ENCODE measurements at regions not wholly inside any gene's neighbourhood (a gene's known extent, or its start where the extent isn't known, plus 50 kb on each side); places are given as distances from the start of the nearest gene placed in this dataset.

DNA sequence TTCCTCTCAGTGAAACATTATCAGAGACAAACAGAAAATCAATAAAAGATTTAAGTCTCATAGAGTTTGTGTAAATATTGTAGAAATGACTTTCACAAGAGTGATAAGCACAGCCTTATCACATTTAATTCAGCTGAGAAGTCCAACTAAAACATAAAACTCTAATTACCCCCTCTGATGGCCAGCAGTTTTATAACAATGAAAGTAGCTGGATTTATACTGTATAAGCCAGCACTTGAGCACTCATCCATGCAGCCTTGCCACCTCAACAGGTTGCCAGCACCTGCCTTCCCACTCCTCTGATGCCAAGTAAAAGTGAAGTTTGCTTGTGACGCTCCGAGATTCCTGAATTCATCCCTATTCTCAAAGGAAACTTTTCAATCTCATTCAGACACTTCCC lies 103.0 kb upstream of the STK39 start:
- TF ChIP-seq, protein P1, sequence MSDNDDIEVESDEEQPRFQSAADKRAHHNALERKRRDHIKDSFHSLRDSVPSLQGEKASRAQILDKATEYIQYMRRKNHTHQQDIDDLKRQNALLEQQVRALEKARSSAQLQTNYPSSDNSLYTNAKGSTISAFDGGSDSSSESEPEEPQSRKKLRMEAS (IDR thresholded peaks at IDR 0.05; ENCODE audit: low read depth, low read length): no peak
- TF ChIP-seq, protein P2, sequence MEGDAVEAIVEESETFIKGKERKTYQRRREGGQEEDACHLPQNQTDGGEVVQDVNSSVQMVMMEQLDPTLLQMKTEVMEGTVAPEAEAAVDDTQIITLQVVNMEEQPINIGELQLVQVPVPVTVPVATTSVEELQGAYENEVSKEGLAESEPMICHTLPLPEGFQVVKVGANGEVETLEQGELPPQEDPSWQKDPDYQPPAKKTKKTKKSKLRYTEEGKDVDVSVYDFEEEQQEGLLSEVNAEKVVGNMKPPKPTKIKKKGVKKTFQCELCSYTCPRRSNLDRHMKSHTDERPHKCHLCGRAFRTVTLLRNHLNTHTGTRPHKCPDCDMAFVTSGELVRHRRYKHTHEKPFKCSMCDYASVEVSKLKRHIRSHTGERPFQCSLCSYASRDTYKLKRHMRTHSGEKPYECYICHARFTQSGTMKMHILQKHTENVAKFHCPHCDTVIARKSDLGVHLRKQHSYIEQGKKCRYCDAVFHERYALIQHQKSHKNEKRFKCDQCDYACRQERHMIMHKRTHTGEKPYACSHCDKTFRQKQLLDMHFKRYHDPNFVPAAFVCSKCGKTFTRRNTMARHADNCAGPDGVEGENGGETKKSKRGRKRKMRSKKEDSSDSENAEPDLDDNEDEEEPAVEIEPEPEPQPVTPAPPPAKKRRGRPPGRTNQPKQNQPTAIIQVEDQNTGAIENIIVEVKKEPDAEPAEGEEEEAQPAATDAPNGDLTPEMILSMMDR (IDR thresholded peaks at IDR 0.05; ENCODE audit: low read depth, low read length): no peak
- TF ChIP-seq POLR2A (IDR thresholded peaks at IDR 0.05; ENCODE audit: extremely low read depth, insufficient read length): no peak
- no peak for TF ChIP-seq MYC (IDR thresholded peaks at IDR 0.05; ENCODE audit: low read depth, low read length)
- DNase-seq (ENCODE audit: low read depth): no peak
- no peak overlapping the region for H3K4me3 ChIP-seq (ENCODE audit: low read depth, low read length)

DNA sequence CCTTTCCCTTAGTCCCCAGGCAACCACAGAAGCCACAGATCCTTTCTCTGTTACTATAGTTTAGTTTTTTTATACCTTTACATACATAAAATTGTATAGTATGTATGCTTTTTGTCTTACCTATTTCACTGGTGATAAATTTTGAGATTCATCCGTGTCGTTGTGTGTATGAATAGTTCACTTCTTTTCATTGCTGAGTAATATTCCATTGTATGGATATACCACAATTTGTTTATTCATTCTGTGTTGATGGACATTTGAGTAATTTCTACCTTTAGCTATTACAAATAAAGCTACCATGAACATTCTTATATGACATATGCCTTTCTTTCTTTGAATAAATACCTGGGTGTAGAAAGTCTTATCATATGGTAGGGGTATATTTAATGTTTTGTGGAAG lies 102.8 kb upstream of the CERS6 start:
- TF ChIP-seq POLR2A (IDR thresholded peaks at IDR 0.05; ENCODE audit: extremely low read depth, insufficient read length) (no peak), MYC (IDR thresholded peaks at IDR 0.05; ENCODE audit: low read depth, low read length) (no peak)
- TF ChIP-seq, protein P2 (IDR thresholded peaks at IDR 0.05; ENCODE audit: low read depth, low read length): no peak
- TF ChIP-seq, protein P1 (IDR thresholded peaks at IDR 0.05; ENCODE audit: low read depth, low read length): no peak
- no peak overlapping the region for H3K4me3 ChIP-seq (ENCODE audit: low read depth, low read length)
- no peak for DNase-seq (ENCODE audit: low read depth)

DNA sequence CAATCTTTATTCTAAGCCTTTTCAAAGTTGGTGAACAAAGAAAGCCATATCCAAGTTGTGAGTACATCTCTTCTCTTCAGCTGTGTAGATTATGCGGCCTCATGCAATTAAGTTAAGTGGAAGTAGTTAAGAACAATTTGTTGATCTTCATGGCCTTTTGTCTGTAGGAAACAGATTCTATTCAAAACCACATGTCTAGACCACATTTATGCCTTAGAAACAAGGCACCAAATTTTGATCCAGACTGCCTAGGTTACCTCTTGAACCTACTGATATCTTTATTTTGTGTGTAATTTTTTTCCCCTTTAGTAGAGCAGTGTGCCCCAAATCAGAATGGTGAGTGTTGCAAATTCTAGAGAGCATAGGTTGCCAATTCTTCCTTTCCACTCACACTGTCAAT lies 101.6 kb upstream of the CERS6 start:
- H3K4me3 ChIP-seq (ENCODE audit: low read depth, low read length): no peak overlapping the region
- DNase-seq (ENCODE audit: low read depth): no peak
- TF ChIP-seq, protein P2 (IDR thresholded peaks at IDR 0.05; ENCODE audit: low read depth, low read length): no peak
- TF ChIP-seq POLR2A (IDR thresholded peaks at IDR 0.05; ENCODE audit: extremely low read depth, insufficient read length) (no peak), MYC (IDR thresholded peaks at IDR 0.05; ENCODE audit: low read depth, low read length) (no peak)
- TF ChIP-seq, protein P1 (IDR thresholded peaks at IDR 0.05; ENCODE audit: low read depth, low read length): no peak

DNA sequence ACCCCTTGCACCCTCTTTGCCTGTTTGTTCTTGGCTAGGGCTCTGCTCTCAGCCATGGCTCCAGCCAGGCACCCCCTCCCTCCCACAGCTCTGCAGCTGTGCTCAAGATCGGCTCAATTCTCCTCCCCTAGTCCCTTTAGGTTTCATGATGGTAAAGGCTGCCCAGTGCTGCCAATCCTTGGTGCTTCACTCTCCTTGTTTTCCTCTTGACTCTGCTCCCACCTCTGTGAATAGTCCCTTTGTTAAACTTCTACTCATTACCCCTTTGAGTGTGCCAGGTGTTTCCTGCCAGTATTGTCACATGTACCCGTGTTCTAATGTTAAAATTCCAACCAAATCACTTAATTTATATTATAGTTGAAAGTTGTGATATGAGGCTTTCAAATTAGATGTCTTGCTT lies 101.0 kb upstream of the CERS6 start:
- no peak for DNase-seq (ENCODE audit: low read depth)
- TF ChIP-seq, protein P1 (IDR thresholded peaks at IDR 0.05; ENCODE audit: low read depth, low read length): no peak
- no peak for TF ChIP-seq POLR2A (IDR thresholded peaks at IDR 0.05; ENCODE audit: extremely low read depth, insufficient read length)
- no peak for TF ChIP-seq MYC (IDR thresholded peaks at IDR 0.05; ENCODE audit: low read depth, low read length)
- TF ChIP-seq, protein P2 (IDR thresholded peaks at IDR 0.05; ENCODE audit: low read depth, low read length): no peak
- no peak overlapping the region for H3K4me3 ChIP-seq (ENCODE audit: low read depth, low read length)

DNA sequence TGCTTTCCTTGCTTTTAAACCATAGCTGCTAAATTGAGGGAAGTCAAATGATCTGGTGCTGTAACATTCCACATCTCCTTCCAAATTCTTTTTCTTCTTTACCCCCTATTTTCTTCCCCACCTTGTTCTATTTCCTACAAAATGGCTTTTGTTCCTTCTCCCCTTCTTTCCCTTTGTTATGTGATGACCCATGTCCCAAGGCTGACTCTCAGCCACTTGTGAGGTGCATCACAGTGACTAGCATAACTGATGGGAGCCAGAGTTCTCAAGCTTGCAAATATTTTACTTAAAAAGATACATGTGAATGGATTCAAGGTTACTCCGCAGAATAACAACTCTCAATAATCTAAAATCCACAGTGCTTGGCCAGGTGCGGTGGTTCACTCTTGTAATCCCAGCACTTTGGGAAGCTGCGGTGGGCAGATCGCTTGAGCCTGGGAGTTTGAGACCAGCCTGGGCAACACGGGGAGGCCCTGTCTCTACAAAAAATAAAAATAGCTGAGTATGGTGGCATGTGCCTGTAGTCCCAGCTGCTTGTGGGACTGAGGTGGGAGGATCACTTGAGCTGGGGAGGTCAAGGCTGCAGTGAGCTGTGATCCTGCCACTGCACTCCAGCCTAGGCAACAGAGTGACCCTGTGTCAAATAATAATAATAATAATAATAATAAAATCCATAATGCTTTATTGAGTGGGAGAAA lies 100.1 kb upstream of the CERS6 start:
- H3K4me3 ChIP-seq (ENCODE audit: low read depth, low read length): no peak overlapping the region
- DNase-seq (ENCODE audit: low read depth): no peak
- TF ChIP-seq, protein P2 (IDR thresholded peaks at IDR 0.05; ENCODE audit: low read depth, low read length): no peak
- TF ChIP-seq POLR2A (IDR thresholded peaks at IDR 0.05; ENCODE audit: extremely low read depth, insufficient read length): no peak
- TF ChIP-seq, protein P1 (IDR thresholded peaks at IDR 0.05; ENCODE audit: low read depth, low read length): no peak
- no peak for TF ChIP-seq MYC (IDR thresholded peaks at IDR 0.05; ENCODE audit: low read depth, low read length)
